ENCODE measurements at regions not wholly inside any gene's neighbourhood (a gene's known extent, or its start where the extent isn't known, plus 50 kb on each side); places are given as distances from the start of the nearest gene placed in this dataset.

GRCh38 chr6:157728183-157728881 lies 94.7 kb upstream of the SNX9 start:
- TF ChIP-seq, protein P1, sequence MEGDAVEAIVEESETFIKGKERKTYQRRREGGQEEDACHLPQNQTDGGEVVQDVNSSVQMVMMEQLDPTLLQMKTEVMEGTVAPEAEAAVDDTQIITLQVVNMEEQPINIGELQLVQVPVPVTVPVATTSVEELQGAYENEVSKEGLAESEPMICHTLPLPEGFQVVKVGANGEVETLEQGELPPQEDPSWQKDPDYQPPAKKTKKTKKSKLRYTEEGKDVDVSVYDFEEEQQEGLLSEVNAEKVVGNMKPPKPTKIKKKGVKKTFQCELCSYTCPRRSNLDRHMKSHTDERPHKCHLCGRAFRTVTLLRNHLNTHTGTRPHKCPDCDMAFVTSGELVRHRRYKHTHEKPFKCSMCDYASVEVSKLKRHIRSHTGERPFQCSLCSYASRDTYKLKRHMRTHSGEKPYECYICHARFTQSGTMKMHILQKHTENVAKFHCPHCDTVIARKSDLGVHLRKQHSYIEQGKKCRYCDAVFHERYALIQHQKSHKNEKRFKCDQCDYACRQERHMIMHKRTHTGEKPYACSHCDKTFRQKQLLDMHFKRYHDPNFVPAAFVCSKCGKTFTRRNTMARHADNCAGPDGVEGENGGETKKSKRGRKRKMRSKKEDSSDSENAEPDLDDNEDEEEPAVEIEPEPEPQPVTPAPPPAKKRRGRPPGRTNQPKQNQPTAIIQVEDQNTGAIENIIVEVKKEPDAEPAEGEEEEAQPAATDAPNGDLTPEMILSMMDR (IDR thresholded peaks at IDR 0.05), result no peak
- TF ChIP-seq EP300 (IDR thresholded peaks at IDR 0.05; ENCODE audit: borderline replicate concordance in 1 of 2, low read depth in 1 of 2, low read length in 1 of 2) (no peak), JUND (IDR thresholded peaks at IDR 0.05) (no peak), EZH2phosphoT487 (IDR thresholded peaks at IDR 0.05; ENCODE audit: borderline replicate concordance, low read depth) (no peak)

Measured in SK-N-SH (cell line).